GM12892 (cell line): ENCODE measurements at regions not wholly inside any gene's neighbourhood (a gene's known extent, or its start where the extent isn't known, plus 50 kb on each side); places are given as distances from the start of the nearest gene placed in this dataset.

Experiments used
- POLR2A ChIP-seq: IDR thresholded peaks from 2 replicates; pipeline ENCODE4 v1.6.1; 2011; ENCODE audit warnings: low read depth, low read length, control low read depth
- POLR2AphosphoS5 ChIP-seq: IDR thresholded peaks from 2 replicates; pipeline ENCODE4 v1.6.1; 2011; ENCODE audit warnings: low read depth, low read length, control low read depth
- TAF1 ChIP-seq: IDR thresholded peaks from 2 replicates; pipeline ENCODE4 v1.6.1; 2011; ENCODE audit warnings: low read depth, mild to moderate bottlenecking, control low read depth, low read length, borderline replicate concordance

DNA sequence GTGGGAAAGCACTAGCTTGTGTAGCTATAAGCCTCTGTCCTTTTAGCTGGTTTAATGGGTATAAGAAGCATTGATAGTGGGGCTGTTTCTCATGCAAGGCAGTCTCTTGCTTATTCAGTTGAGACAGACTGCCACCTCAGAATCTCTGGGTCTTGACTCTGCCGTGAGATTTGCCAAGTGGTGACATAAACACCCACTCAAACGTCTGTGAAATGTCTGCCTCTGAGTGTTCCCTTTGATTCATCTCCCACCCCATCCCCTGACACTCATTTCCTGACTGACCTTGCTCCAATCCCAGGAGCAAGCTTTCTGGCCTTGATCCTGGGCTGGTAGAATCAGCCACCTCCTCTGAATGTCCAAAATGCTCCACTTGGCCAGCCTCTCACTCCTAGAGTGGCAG is 141.9 kb upstream of the RBMS1 start:
- TF ChIP-seq POLR2AphosphoS5 (no peak), POLR2A (no peak), TAF1 (no peak)
